Gastroesophageal sphincter (tissue), 3 donors: ENCODE measurements at regions not wholly inside any gene's neighbourhood (a gene's known extent, or its start where the extent isn't known, plus 50 kb on each side); places are given as distances from the start of the nearest gene placed in this dataset.

Source experiments
- EP300 ChIP-seq: sonication (generic); formaldehyde crosslinking; IDR thresholded peaks from one replicate; pipeline ENCODE4 v1.6.1; 2017; ENCODE audit warnings: antibody characterized with exemption, mild to moderate bottlenecking
- POLR2A ChIP-seq, 2 donors: fragments of 450-650 bp; IDR thresholded peaks; one replicate each; pipeline ENCODE4 v1.6.1; 2017; ENCODE audit warnings: antibody characterized with exemption in 2 of 2, mild to moderate bottlenecking in 2 of 2, moderate library complexity in 1 of 2
- POLR2AphosphoS5 ChIP-seq: sonication (generic); formaldehyde crosslinking; IDR thresholded peaks from one replicate; pipeline ENCODE4 v1.6.1; 2017; ENCODE audit warnings: antibody characterized with exemption
- TF ChIP-seq, protein P1 (sequence below), 4 experiments: fragments of 200-600 bp in 2 of 4; fragments of 450-650 bp in 2 of 4; sonication (generic) in 1 of 4; IDR thresholded peaks; one replicate each; pipeline ENCODE4 v1.5.1; 2017 to 2019; ENCODE audit warnings: antibody characterized with exemption in 4 of 4, mild to moderate bottlenecking in 2 of 4, moderate library complexity in 2 of 4

GRCh38 chr16:6059671-6060070 lies 962.1 kb upstream of the EEF2KMT start:
- TF ChIP-seq, protein P1, sequence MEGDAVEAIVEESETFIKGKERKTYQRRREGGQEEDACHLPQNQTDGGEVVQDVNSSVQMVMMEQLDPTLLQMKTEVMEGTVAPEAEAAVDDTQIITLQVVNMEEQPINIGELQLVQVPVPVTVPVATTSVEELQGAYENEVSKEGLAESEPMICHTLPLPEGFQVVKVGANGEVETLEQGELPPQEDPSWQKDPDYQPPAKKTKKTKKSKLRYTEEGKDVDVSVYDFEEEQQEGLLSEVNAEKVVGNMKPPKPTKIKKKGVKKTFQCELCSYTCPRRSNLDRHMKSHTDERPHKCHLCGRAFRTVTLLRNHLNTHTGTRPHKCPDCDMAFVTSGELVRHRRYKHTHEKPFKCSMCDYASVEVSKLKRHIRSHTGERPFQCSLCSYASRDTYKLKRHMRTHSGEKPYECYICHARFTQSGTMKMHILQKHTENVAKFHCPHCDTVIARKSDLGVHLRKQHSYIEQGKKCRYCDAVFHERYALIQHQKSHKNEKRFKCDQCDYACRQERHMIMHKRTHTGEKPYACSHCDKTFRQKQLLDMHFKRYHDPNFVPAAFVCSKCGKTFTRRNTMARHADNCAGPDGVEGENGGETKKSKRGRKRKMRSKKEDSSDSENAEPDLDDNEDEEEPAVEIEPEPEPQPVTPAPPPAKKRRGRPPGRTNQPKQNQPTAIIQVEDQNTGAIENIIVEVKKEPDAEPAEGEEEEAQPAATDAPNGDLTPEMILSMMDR (IDR thresholded peaks at IDR 0.05): no peak
- TF ChIP-seq POLR2A (IDR thresholded peaks at IDR 0.05): no peak
- TF ChIP-seq POLR2AphosphoS5: no peak
- TF ChIP-seq EP300: no peak
